SK-N-SH treated with all-trans-retinoic acid at 6 μM for 48 hours (cell line): ENCODE measurements at regions not wholly inside any gene's neighbourhood (a gene's known extent, or its start where the extent isn't known, plus 50 kb on each side); places are given as distances from the start of the nearest gene placed in this dataset.

Source experiments
- ATAC-seq: fragments of 200-7000 bp; cut with Tn5 transposase; 3 replicates; pipeline ENCODE4 v1.9.1; 2020; ENCODE audit warnings: mild to moderate bottlenecking, moderate library complexity
- BACH2 ChIP-seq: fragments of 250-450 bp; sonication (Bioruptor Pico); IDR thresholded peaks from 2 replicates; pipeline ENCODE4 v1.9.0; 2021; ENCODE audit warnings: mild to moderate bottlenecking, borderline replicate concordance
- CREB5 ChIP-seq: fragments of 250-450 bp; sonication (Bioruptor Pico); IDR thresholded peaks from 2 replicates; pipeline ENCODE4 v1.5.1; 2020; ENCODE audit warnings: low read depth, mild to moderate bottlenecking, moderate library complexity
- CSDC2 ChIP-seq: fragments of 250-450 bp; sonication (Bioruptor Pico); IDR thresholded peaks from 2 replicates; pipeline ENCODE4 v1.5.0; 2020; ENCODE audit warnings: mild to moderate bottlenecking, moderate library complexity
- CSRNP3 ChIP-seq: fragments of 250-450 bp; sonication (Bioruptor Pico); IDR thresholded peaks from 2 replicates; pipeline ENCODE4 v1.5.1; 2021; ENCODE audit warnings: mild to moderate bottlenecking, moderate library complexity
- ESRRG ChIP-seq: fragments of 250-450 bp; sonication (Bioruptor Pico); IDR thresholded peaks from 2 replicates; pipeline ENCODE4 v1.6.1; 2021; ENCODE audit warnings: mild to moderate bottlenecking
- GLIS3 ChIP-seq: fragments of 250-450 bp; sonication (Bioruptor Pico); IDR thresholded peaks from 2 replicates; pipeline ENCODE4 v1.5.0; 2020; ENCODE audit warnings: mild to moderate bottlenecking, moderate library complexity
- ISL1 ChIP-seq: fragments of 250-450 bp; sonication (Bioruptor Pico); IDR thresholded peaks from 2 replicates; pipeline ENCODE4 v2.1.2; 2022; ENCODE audit warnings: mild to moderate bottlenecking, moderate library complexity
- OSR1 ChIP-seq: fragments of 250-450 bp; sonication (Bioruptor Pico); IDR thresholded peaks from 2 replicates; pipeline ENCODE4 v1.8.0; 2022; ENCODE audit warnings: moderate library complexity, mild to moderate bottlenecking, inconsistent platforms
- PATZ1 ChIP-seq: fragments of 250-450 bp; sonication (Bioruptor Pico); IDR thresholded peaks from 2 replicates; pipeline ENCODE4 v1.8.0; 2020; ENCODE audit warnings: mild to moderate bottlenecking, moderate library complexity, borderline replicate concordance
- PPARA ChIP-seq: fragments of 250-450 bp; sonication (Bioruptor Pico); IDR thresholded peaks from 2 replicates; pipeline ENCODE4 v1.5.0; 2020; ENCODE audit warnings: mild to moderate bottlenecking, borderline replicate concordance
- RARB ChIP-seq: fragments of 250-450 bp; sonication (Bioruptor Pico); IDR thresholded peaks from 2 replicates; pipeline ENCODE4 v1.8.0; 2021; ENCODE audit warnings: mild to moderate bottlenecking, moderate library complexity
- SNAI2 ChIP-seq: fragments of 250-450 bp; sonication (Bioruptor Pico); IDR thresholded peaks from 2 replicates; pipeline ENCODE4 v1.5.0; 2020; ENCODE audit warnings: mild to moderate bottlenecking, moderate library complexity
- TCF4 ChIP-seq: fragments of 250-450 bp; sonication (Bioruptor Pico); IDR thresholded peaks from 2 replicates; pipeline ENCODE4 v1.8.0; 2021; ENCODE audit warnings: mild to moderate bottlenecking, moderate library complexity, borderline replicate concordance
- TOX ChIP-seq: fragments of 250-450 bp; sonication (Bioruptor Pico); IDR thresholded peaks from 2 replicates; pipeline ENCODE4 v1.8.0; 2021; ENCODE audit warnings: mild to moderate bottlenecking, moderate library complexity, borderline replicate concordance
- TSHZ2 ChIP-seq: fragments of 250-450 bp; sonication (Bioruptor Pico); IDR thresholded peaks from 2 replicates; pipeline ENCODE4 v1.5.0; 2020; ENCODE audit warnings: mild to moderate bottlenecking, moderate library complexity
- ZC3H10 ChIP-seq: fragments of 250-450 bp; sonication (Bioruptor Pico); IDR thresholded peaks from 2 replicates; pipeline ENCODE4 v1.5.1; 2021; ENCODE audit warnings: mild to moderate bottlenecking, moderate library complexity
- ZFP3 ChIP-seq: fragments of 250-450 bp; sonication (Bioruptor Pico); IDR thresholded peaks from 2 replicates; pipeline ENCODE4 v1.5.0; 2020; ENCODE audit warnings: mild to moderate bottlenecking, moderate library complexity
- ZFP30 ChIP-seq: fragments of 450-650 bp; formaldehyde crosslinking; IDR thresholded peaks from 2 replicates; pipeline ENCODE4 v1.5.0; 2022; ENCODE audit warnings: mild to moderate bottlenecking, moderate library complexity
- ZNF565 ChIP-seq: fragments of 450-650 bp; formaldehyde crosslinking; conservative IDR thresholded peaks from 2 replicates; pipeline ENCODE4 v1.5.0; 2020; ENCODE audit warnings: low read depth, mild to moderate bottlenecking, moderate library complexity
- ZNF8 ChIP-seq: fragments of 450-650 bp; formaldehyde crosslinking; IDR thresholded peaks from 2 replicates; pipeline ENCODE4 v1.5.0; 2020; ENCODE audit warnings: mild to moderate bottlenecking, moderate library complexity

GRCh38 chr13:75935805-75936204 lies 299.7 kb downstream of the LMO7 start:
- TF ChIP-seq BACH2 (CRISPR knock-in tag) (no peak), ZC3H10 (CRISPR knock-in tag) (no peak), ISL1 (no peak), TSHZ2 (CRISPR knock-in tag) (no peak), RARB (no peak), OSR1 (CRISPR knock-in tag) (no peak), PATZ1 (CRISPR knock-in tag) (no peak), CSRNP3 (CRISPR knock-in tag) (no peak), PPARA (CRISPR knock-in tag) (no peak), ZFP3 (CRISPR knock-in tag) (no peak), ZNF565 (CRISPR knock-in tag) (no peak), CREB5 (CRISPR knock-in tag) (no peak)
- ATAC-seq, result no peak

GRCh38 chr13:75934889-75935288 lies 298.8 kb downstream of the LMO7 start:
- TF ChIP-seq PATZ1 (CRISPR knock-in tag) (no peak), BACH2 (CRISPR knock-in tag) (no peak), ESRRG (CRISPR knock-in tag) (no peak), TOX (CRISPR knock-in tag) (no peak), TCF4 (CRISPR knock-in tag) (no peak), GLIS3 (CRISPR knock-in tag) (no peak), CSDC2 (CRISPR knock-in tag) (no peak), ZNF8 (no peak), ISL1 (no peak), ZFP3 (CRISPR knock-in tag) (no peak), ZFP30 (no peak), SNAI2 (CRISPR knock-in tag) (no peak), CREB5 (CRISPR knock-in tag) (no peak), ZNF565 (CRISPR knock-in tag) (no peak), OSR1 (CRISPR knock-in tag) (no peak), RARB (no peak), CSRNP3 (CRISPR knock-in tag) (no peak), ZC3H10 (CRISPR knock-in tag) (no peak), TSHZ2 (CRISPR knock-in tag) (no peak)
- no peak for ATAC-seq
